ENCODE measurements at regions not wholly inside any gene's neighbourhood (a gene's known extent, or its start where the extent isn't known, plus 50 kb on each side); places are given as distances from the start of the nearest gene placed in this dataset.

GRCh38 chr22:49506010-49506400 lies 321.7 kb downstream of the BRD1 start:
- no peak for DNase-seq (ENCODE audit: low read depth)

- DNase-seq (ENCODE audit: low read depth) = no peak
Observed at GRCh38 chr22:49505337-49506009, 322.2 kb downstream of the BRD1 start.

- DNase-seq (ENCODE audit: low read depth) = no peak
Observed at GRCh38 chr22:49503896-49504521, 323.7 kb downstream of the BRD1 start.

GRCh38 chr22:49503321-49503720 lies 324.4 kb downstream of the BRD1 start:
- no peak for DNase-seq (ENCODE audit: low read depth)

- no peak for DNase-seq (ENCODE audit: low read depth)
Observed at GRCh38 chr22:49502126-49502826, 325.4 kb downstream of the BRD1 start.

GRCh38 chr22:49500942-49501395 lies 326.7 kb downstream of the BRD1 start:
- DNase-seq (ENCODE audit: low read depth) = no peak

- DNase-seq (ENCODE audit: low read depth) = no peak
Observed at GRCh38 chr22:49500076-49500460, 327.6 kb downstream of the BRD1 start.

- no peak for DNase-seq (ENCODE audit: low read depth)
Observed at GRCh38 chr22:49499433-49500075, 328.1 kb downstream of the BRD1 start.

- no peak for DNase-seq (ENCODE audit: low read depth)
Observed at GRCh38 chr22:49497266-49497665, 330.4 kb downstream of the BRD1 start.

GRCh38 chr22:49494555-49494954 lies 333.1 kb downstream of the BRD1 start:
- no peak for DNase-seq (ENCODE audit: low read depth)

GRCh38 chr22:49492741-49493251 lies 334.9 kb downstream of the BRD1 start:
- no peak for DNase-seq (ENCODE audit: low read depth)

- no peak for DNase-seq (ENCODE audit: low read depth)
Observed at GRCh38 chr22:49492308-49492707, 335.4 kb downstream of the BRD1 start.

GRCh38 chr22:49491726-49492125 lies 335.9 kb downstream of the BRD1 start:
- no peak for DNase-seq (ENCODE audit: low read depth)

GRCh38 chr22:49491221-49491635 lies 336.4 kb downstream of the BRD1 start:
- DNase-seq (ENCODE audit: low read depth) = no peak

GRCh38 chr22:49490692-49491091 lies 337.0 kb downstream of the BRD1 start:
- no peak for DNase-seq (ENCODE audit: low read depth)

- no peak for DNase-seq (ENCODE audit: low read depth)
Observed at GRCh38 chr22:49489821-49490220, 337.9 kb downstream of the BRD1 start.

GRCh38 chr22:49488943-49489342 lies 338.7 kb downstream of the BRD1 start:
- DNase-seq (ENCODE audit: low read depth) = no peak

GRCh38 chr22:49487950-49488349 lies 339.7 kb downstream of the BRD1 start:
- DNase-seq (ENCODE audit: low read depth) = no peak

GRCh38 chr22:49486225-49486624 lies 341.4 kb downstream of the BRD1 start:
- no peak for DNase-seq (ENCODE audit: low read depth)

GRCh38 chr22:49483946-49484345 lies 343.7 kb downstream of the BRD1 start:
- DNase-seq (ENCODE audit: low read depth) = no peak

GRCh38 chr22:49483281-49483870 lies 344.3 kb downstream of the BRD1 start:
- DNase-seq (ENCODE audit: low read depth) = no peak

GRCh38 chr22:49482811-49483210 lies 344.9 kb downstream of the BRD1 start:
- DNase-seq (ENCODE audit: low read depth) = no peak

Data from HS-5 (cell line).